Endodermal cell (in vitro differentiated cells): ENCODE measurements at regions not wholly inside any gene's neighbourhood (a gene's known extent, or its start where the extent isn't known, plus 50 kb on each side); places are given as distances from the start of the nearest gene placed in this dataset.

Experiments
- DNase-seq: peaks from one replicate; pipeline ENCODE4 v3.0.0-alpha.2; 2017
- H3K27ac ChIP-seq: 2 replicates; pipeline ENCODE4 v1.5.1; 2013; ENCODE audit warnings: mild to moderate bottlenecking, low read depth, low read length, moderate library complexity
- H3K27me3 ChIP-seq: 2 replicates; pipeline ENCODE4 v1.6.1; 2013; ENCODE audit warnings: mild to moderate bottlenecking, low read length, moderate library complexity; ENCODE audit not compliant: insufficient read depth, control insufficient read depth, poor library complexity, severe bottlenecking
- H3K36me3 ChIP-seq: 2 replicates; pipeline ENCODE4 v1.7.0; 2013; ENCODE audit warnings: mild to moderate bottlenecking, low read length, moderate library complexity; ENCODE audit not compliant: control insufficient read depth, insufficient read depth
- H3K4me1 ChIP-seq: one replicate; pipeline ENCODE4 v1.7.0; 2013; ENCODE audit warnings: low read length; ENCODE audit not compliant: control insufficient read depth, insufficient read depth
- H3K4me3 ChIP-seq: 2 replicates; pipeline ENCODE4 v1.5.1; 2013; ENCODE audit warnings: mild to moderate bottlenecking, low read length, moderate library complexity
- H3K9ac ChIP-seq: 2 replicates; pipeline ENCODE4 v1.6.1; 2013; ENCODE audit warnings: mild to moderate bottlenecking, low read length, moderate library complexity; ENCODE audit not compliant: poor library complexity, severe bottlenecking; ENCODE audit errors: extremely low read depth
- H3K9me3 ChIP-seq: 2 replicates; pipeline ENCODE4 v1.6.1; 2013; ENCODE audit warnings: mild to moderate bottlenecking, low read length, moderate library complexity; ENCODE audit not compliant: control insufficient read depth
- H3K27ac Mint-ChIP-seq: 2 replicates; pipeline ENCODE4 v1.8.0; 2020; ENCODE audit warnings: mixed read lengths
- H3K27me3 Mint-ChIP-seq: 2 replicates; pipeline ENCODE4 v1.8.0; 2021; ENCODE audit warnings: mild to moderate bottlenecking, mixed read lengths; ENCODE audit not compliant: insufficient read depth
- H3K36me3 Mint-ChIP-seq: 2 replicates; pipeline ENCODE4 v1.8.0; 2020; ENCODE audit warnings: low read depth, mixed read lengths
- H3K4me1 Mint-ChIP-seq: 2 replicates; pipeline ENCODE4 v1.8.0; 2020; ENCODE audit warnings: mixed read lengths
- H3K4me3 Mint-ChIP-seq: 2 replicates; pipeline ENCODE4 v1.8.0; 2020; ENCODE audit warnings: mild to moderate bottlenecking, moderate library complexity, mixed read lengths
- H3K9me3 Mint-ChIP-seq: 2 replicates; pipeline ENCODE4 v1.8.0; 2020; ENCODE audit warnings: mild to moderate bottlenecking, mixed read lengths
- WGBS, 2 experiments: methylation state at CpG; one replicate each; pipeline versions ENCODE4 v1.1.5 to v1.1.7; 2013; ENCODE audit warnings: missing lambda C conversion rate in 2 of 2, mixed read lengths in 1 of 2; ENCODE audit not compliant: insufficient coverage in 1 of 2, insufficient read length in 1 of 2; 5-methylcytosine and 5-hydroxymethylcytosine counted together
- TF ChIP-seq, protein P1 (sequence below): fragments of 200-600 bp; sonication (generic); conservative IDR thresholded peaks from 2 replicates; pipeline ENCODE4 v1.5.0; 2021; ENCODE audit warnings: antibody characterized with exemption, mild to moderate bottlenecking

- H3K27me3 Mint-ChIP-seq: peaks cover 21% of the 10 kb centered on the region
- Histone ChIP-seq H3K4me1 (no peaks in the 10 kb centered on the region), H3K9me3 (no peaks in the 10 kb centered on the region), H3K27me3 (peaks cover 5% of the 10 kb centered on the region), H3K9ac (no peak overlapping the region), H3K4me3 (no peak overlapping the region), H3K27ac (peak overlapping the region; percentile 22), H3K36me3 (no peaks in the 10 kb centered on the region)
- no peak overlapping the region for H3K4me3 Mint-ChIP-seq
- peaks cover 13% of the 10 kb centered on the region for H3K4me1 Mint-ChIP-seq
- TF ChIP-seq, protein P1, sequence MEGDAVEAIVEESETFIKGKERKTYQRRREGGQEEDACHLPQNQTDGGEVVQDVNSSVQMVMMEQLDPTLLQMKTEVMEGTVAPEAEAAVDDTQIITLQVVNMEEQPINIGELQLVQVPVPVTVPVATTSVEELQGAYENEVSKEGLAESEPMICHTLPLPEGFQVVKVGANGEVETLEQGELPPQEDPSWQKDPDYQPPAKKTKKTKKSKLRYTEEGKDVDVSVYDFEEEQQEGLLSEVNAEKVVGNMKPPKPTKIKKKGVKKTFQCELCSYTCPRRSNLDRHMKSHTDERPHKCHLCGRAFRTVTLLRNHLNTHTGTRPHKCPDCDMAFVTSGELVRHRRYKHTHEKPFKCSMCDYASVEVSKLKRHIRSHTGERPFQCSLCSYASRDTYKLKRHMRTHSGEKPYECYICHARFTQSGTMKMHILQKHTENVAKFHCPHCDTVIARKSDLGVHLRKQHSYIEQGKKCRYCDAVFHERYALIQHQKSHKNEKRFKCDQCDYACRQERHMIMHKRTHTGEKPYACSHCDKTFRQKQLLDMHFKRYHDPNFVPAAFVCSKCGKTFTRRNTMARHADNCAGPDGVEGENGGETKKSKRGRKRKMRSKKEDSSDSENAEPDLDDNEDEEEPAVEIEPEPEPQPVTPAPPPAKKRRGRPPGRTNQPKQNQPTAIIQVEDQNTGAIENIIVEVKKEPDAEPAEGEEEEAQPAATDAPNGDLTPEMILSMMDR: no peak
- H3K36me3 Mint-ChIP-seq: no peaks in the 10 kb centered on the region
- no peaks in the 10 kb centered on the region for H3K9me3 Mint-ChIP-seq
- WGBS, 2 experiments: 93 to 100% methylated on average over 6 to 7 of the region's 7 CpGs
- H3K27ac Mint-ChIP-seq: no peak overlapping the region
- no peak for DNase-seq
Observed at GRCh38 chr9:99358668-99359067, 136.6 kb downstream of the SEC61B start.

GRCh38 chr9:99359336-99359735 is 137.3 kb downstream of the SEC61B start:
- H3K36me3 ChIP-seq: no peaks in the 10 kb centered on the region
- H3K27ac ChIP-seq: no peak overlapping the region
- no peak overlapping the region for H3K27ac Mint-ChIP-seq
- peak; percentile 69 for DNase-seq
- no peak overlapping the region for H3K4me3 ChIP-seq
- peaks cover 21% of the 10 kb centered on the region for H3K27me3 Mint-ChIP-seq
- peaks cover 5% of the 10 kb centered on the region for H3K27me3 ChIP-seq
- no peak overlapping the region for H3K4me3 Mint-ChIP-seq
- H3K9me3 Mint-ChIP-seq: no peaks in the 10 kb centered on the region
- no peaks in the 10 kb centered on the region for H3K9me3 ChIP-seq
- TF ChIP-seq, protein P1: no peak
- no peaks in the 10 kb centered on the region for H3K36me3 Mint-ChIP-seq
- no peaks in the 10 kb centered on the region for H3K4me1 ChIP-seq
- WGBS, 2 experiments: 49 to 74% methylated on average over 10 of the region's 10 CpGs
- H3K9ac ChIP-seq: no peak overlapping the region
- peaks cover 13% of the 10 kb centered on the region for H3K4me1 Mint-ChIP-seq

GRCh38 chr9:99360026-99360425 is 137.9 kb downstream of the SEC61B start:
- Histone ChIP-seq H3K9me3 (no peaks in the 10 kb centered on the region), H3K27me3 (peaks cover 5% of the 10 kb centered on the region), H3K4me3 (no peak overlapping the region), H3K27ac (no peak overlapping the region), H3K36me3 (no peaks in the 10 kb centered on the region), H3K4me1 (no peaks in the 10 kb centered on the region), H3K9ac (no peak overlapping the region)
- no peak overlapping the region for H3K4me3 Mint-ChIP-seq
- H3K36me3 Mint-ChIP-seq: no peaks in the 10 kb centered on the region
- no peak for DNase-seq
- WGBS, 2 experiments: 84 to 89% methylated on average over 1 to 2 of the region's 2 CpGs
- no peaks in the 10 kb centered on the region for H3K9me3 Mint-ChIP-seq
- peaks cover 21% of the 10 kb centered on the region for H3K27me3 Mint-ChIP-seq
- H3K4me1 Mint-ChIP-seq: peaks cover 13% of the 10 kb centered on the region
- TF ChIP-seq, protein P1: no peak
- H3K27ac Mint-ChIP-seq: no peak overlapping the region
